Sigmoid colon (tissue), 6 donors: ENCODE measurements at regions not wholly inside any gene's neighbourhood (a gene's known extent, or its start where the extent isn't known, plus 50 kb on each side); places are given as distances from the start of the nearest gene placed in this dataset.

Source experiments
- DNase-seq: peaks from one replicate; pipeline ENCODE4 v3.0.0-alpha.2; 2019
- H3K27ac ChIP-seq, 4 donors: fragments of 200-600 bp; sonication (generic); one replicate each; pipeline ENCODE4 v1.5.1; 2016 to 2019; ENCODE audit warnings: mild to moderate bottlenecking in 1 of 4
- H3K27me3 ChIP-seq, 3 donors: fragments of 200-600 bp; sonication (generic); one replicate each; pipeline ENCODE4 v1.5.1; 2019; ENCODE audit warnings: mild to moderate bottlenecking in 1 of 3
- H3K36me3 ChIP-seq, 4 donors: fragments of 200-600 bp; sonication (generic); one replicate each; pipeline ENCODE4 v1.5.1; 2016 to 2019
- H3K4me1 ChIP-seq, 4 donors: fragments of 200-600 bp; sonication (generic); one replicate each; pipeline ENCODE4 v1.5.1; 2017 to 2019
- H3K4me3 ChIP-seq, 4 donors: fragments of 200-600 bp; sonication (generic); one replicate each; pipeline ENCODE4 v1.5.1; 2017 to 2019; ENCODE audit warnings: mild to moderate bottlenecking in 2 of 4, moderate library complexity in 1 of 4
- H3K9me3 ChIP-seq, 4 donors: fragments of 200-600 bp in 3 of 4; sonication (generic) in 3 of 4; one replicate each; pipeline versions ENCODE4 v1.5.1 to v1.6.1; 2013 to 2019
- EP300 ChIP-seq, 4 donors: sonication (generic); formaldehyde crosslinking; IDR thresholded peaks; one replicate each; pipeline ENCODE4 v1.6.1; 2017; ENCODE audit warnings: antibody characterized with exemption in 4 of 4
- POLR2A ChIP-seq, 2 donors: fragments of 450-650 bp; IDR thresholded peaks; one replicate each; pipeline ENCODE4 v1.6.1; 2016; ENCODE audit warnings: antibody characterized with exemption in 2 of 2, mild to moderate bottlenecking in 2 of 2, moderate library complexity in 2 of 2
- POLR2AphosphoS5 ChIP-seq, 4 donors: sonication (generic); formaldehyde crosslinking; IDR thresholded peaks; one replicate each; pipeline ENCODE4 v1.6.1; 2017; ENCODE audit warnings: antibody characterized with exemption in 4 of 4
- WGBS, 2 donors: extraction: QIAGEN DNeasy Blood & Tissue Kit; methylation state at CpG; one replicate each; pipeline ENCODE4 v1.1.7; 2013; 5-methylcytosine and 5-hydroxymethylcytosine counted together
- intact Hi-C: fragments of 100-400 bp; cut with DNase I; formaldehyde crosslinking; loops from one replicate; pipeline ENCODE4 v1.15.1; 2023
- TF ChIP-seq, protein P1 (sequence below), 4 experiments: fragments of 450-650 bp in 3 of 4; fragments of 200-600 bp in 1 of 4; IDR thresholded peaks; one replicate each; pipeline ENCODE4 v1.5.1; 2016 to 2019; ENCODE audit warnings: antibody characterized with exemption in 4 of 4, mild to moderate bottlenecking in 3 of 4, moderate library complexity in 2 of 4
- donor health status: healthy with polysubstance abuse.
- donor health status: healthy.

DNA sequence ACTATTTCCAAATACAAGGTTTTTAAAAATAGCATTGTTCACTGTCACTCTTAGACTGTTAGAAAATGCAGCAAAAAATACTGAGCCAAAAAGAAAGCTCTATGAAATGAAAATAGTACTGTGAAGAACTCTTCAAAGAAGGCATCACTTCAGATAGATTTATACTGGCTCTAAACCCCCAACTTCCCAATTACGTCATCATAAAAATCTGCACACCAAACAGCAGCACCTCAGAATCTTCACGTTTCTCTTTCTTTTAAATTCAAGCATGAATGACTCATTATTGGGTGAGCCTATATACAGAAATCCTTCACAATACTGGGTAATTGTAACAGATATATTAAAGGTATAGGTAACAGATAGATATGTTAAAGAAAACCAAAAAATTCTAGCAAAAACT lies 208.4 kb upstream of the HTR1E start:
- Histone ChIP-seq H3K27me3 (no peaks in the 10 kb centered on the region), H3K4me3 (no peak overlapping the region), H3K9me3 (no peaks in the 10 kb centered on the region), H3K36me3 (no peaks in the 10 kb centered on the region), H3K4me1 (peaks cover 0 to 2% (median under 1%) of the 10 kb centered on the region in 4 donors), H3K27ac (no peak overlapping the region)
- TF ChIP-seq, protein P1, sequence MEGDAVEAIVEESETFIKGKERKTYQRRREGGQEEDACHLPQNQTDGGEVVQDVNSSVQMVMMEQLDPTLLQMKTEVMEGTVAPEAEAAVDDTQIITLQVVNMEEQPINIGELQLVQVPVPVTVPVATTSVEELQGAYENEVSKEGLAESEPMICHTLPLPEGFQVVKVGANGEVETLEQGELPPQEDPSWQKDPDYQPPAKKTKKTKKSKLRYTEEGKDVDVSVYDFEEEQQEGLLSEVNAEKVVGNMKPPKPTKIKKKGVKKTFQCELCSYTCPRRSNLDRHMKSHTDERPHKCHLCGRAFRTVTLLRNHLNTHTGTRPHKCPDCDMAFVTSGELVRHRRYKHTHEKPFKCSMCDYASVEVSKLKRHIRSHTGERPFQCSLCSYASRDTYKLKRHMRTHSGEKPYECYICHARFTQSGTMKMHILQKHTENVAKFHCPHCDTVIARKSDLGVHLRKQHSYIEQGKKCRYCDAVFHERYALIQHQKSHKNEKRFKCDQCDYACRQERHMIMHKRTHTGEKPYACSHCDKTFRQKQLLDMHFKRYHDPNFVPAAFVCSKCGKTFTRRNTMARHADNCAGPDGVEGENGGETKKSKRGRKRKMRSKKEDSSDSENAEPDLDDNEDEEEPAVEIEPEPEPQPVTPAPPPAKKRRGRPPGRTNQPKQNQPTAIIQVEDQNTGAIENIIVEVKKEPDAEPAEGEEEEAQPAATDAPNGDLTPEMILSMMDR (IDR thresholded peaks at IDR 0.05) = no peak
- TF ChIP-seq POLR2AphosphoS5 (IDR thresholded peaks at IDR 0.05) (no peak), EP300 (IDR thresholded peaks at IDR 0.05) (no peak), POLR2A (IDR thresholded peaks at IDR 0.05) (no peak)
- intact Hi-C loops = no loop called here
- no peak for DNase-seq
- WGBS, 2 donors = 80 to 85% methylated on average over 2 of the region's 2 CpGs

DNA sequence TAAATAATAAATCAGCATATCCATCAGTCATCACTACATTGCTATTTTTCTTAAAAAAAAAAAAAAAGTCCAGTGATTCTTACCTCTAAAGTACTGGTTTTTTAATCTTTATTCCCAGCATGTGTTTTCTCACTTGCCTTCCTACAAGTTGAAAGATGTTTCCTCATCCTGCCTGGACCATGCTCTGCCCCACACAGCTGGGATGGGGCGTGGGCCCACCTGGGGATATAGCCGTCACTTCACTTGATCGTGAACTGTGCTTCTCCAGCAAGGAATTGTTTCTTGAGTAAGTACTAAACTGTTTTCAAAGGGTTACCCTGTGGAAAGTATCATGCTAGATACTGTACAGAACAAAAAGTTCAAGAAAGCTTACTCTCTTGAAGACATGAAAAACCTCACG lies 212.6 kb upstream of the HTR1E start:
- Histone ChIP-seq H3K36me3 (no peaks in the 10 kb centered on the region), H3K9me3 (no peaks in the 10 kb centered on the region), H3K27me3 (no peaks in the 10 kb centered on the region), H3K4me1 (peaks cover 0 to 16% (median 4%) of the 10 kb centered on the region in 4 donors), H3K4me3 (no peak overlapping the region), H3K27ac (no peak overlapping the region)
- intact Hi-C loops = no loop called here
- DNase-seq = no peak
- TF ChIP-seq EP300 (IDR thresholded peaks at IDR 0.05) (no peak), POLR2A (IDR thresholded peaks at IDR 0.05) (no peak), POLR2AphosphoS5 (IDR thresholded peaks at IDR 0.05) (no peak)
- TF ChIP-seq, protein P1 (IDR thresholded peaks at IDR 0.05) = no peak
- WGBS, 2 donors = 68 to 82% methylated on average over 4 of the region's 4 CpGs

DNA sequence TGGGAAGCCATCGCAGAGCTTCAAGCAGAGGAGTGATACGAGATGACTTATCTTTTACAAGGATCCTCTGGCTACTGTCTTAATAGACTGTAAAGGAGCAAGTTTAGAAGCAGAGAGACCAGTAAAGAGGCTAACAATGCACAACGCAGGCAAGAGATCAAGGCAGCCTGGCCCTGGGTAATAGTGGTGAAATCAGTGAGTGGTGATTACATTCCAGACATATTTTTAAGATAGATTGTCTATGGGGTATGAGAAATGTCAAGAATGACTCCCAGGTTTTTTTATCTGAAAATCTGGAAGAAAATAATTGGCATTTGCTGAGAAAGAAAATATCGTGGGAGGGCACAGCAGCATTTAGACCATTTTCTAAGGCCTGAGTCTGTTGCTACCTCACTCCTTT lies 213.6 kb upstream of the HTR1E start:
- TF ChIP-seq, protein P1 (IDR thresholded peaks at IDR 0.05) = no peak
- no peak for TF ChIP-seq POLR2A (IDR thresholded peaks at IDR 0.05)
- TF ChIP-seq EP300 (IDR thresholded peaks at IDR 0.05) = no peak
- no peak for TF ChIP-seq POLR2AphosphoS5 (IDR thresholded peaks at IDR 0.05)
- no peaks in the 10 kb centered on the region for H3K27me3 ChIP-seq
- WGBS, 2 donors = 55 to 59% methylated on average over 4 of the region's 4 CpGs
- intact Hi-C loops = no loop called here
- H3K4me3 ChIP-seq = no peak overlapping the region
- DNase-seq = no peak
- no peak overlapping the region for H3K27ac ChIP-seq
- no peaks in the 10 kb centered on the region for H3K36me3 ChIP-seq
- H3K4me1 ChIP-seq = peaks cover 0 to 16% (median 4%) of the 10 kb centered on the region in 4 donors
- H3K9me3 ChIP-seq = no peaks in the 10 kb centered on the region

DNA sequence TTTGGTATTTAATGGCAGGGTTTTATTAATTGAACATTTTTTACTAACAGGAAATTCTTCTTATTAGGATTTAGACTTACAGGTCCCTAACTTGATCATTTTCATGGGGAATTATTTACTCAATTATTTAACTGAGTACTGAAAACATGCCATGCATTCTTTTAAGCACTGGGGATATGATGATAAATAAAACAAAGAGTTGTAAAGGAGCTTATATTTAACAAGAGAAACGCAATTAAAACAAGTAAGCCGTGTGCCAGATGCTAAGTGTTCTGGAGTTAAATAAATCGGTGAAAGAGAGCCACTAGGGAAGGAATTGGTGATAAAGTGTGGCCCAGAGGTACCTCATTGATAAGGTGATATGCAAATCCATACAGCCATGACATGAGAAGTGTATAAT lies 214.2 kb upstream of the HTR1E start:
- WGBS, 2 donors = 37 to 54% methylated on average over 3 of the region's 3 CpGs
- intact Hi-C loops = no loop called here
- no peaks in the 10 kb centered on the region for H3K36me3 ChIP-seq
- no peaks in the 10 kb centered on the region for H3K27me3 ChIP-seq
- H3K4me3 ChIP-seq = no peak overlapping the region
- H3K4me1 ChIP-seq = peaks cover 0 to 16% (median 4%) of the 10 kb centered on the region in 4 donors
- TF ChIP-seq, protein P1 (IDR thresholded peaks at IDR 0.05) = no peak
- TF ChIP-seq EP300 (IDR thresholded peaks at IDR 0.05) = no peak
- no peak for TF ChIP-seq POLR2AphosphoS5 (IDR thresholded peaks at IDR 0.05)
- TF ChIP-seq POLR2A (IDR thresholded peaks at IDR 0.05) = no peak
- DNase-seq = no peak
- H3K27ac ChIP-seq = no peak overlapping the region
- no peaks in the 10 kb centered on the region for H3K9me3 ChIP-seq

DNA sequence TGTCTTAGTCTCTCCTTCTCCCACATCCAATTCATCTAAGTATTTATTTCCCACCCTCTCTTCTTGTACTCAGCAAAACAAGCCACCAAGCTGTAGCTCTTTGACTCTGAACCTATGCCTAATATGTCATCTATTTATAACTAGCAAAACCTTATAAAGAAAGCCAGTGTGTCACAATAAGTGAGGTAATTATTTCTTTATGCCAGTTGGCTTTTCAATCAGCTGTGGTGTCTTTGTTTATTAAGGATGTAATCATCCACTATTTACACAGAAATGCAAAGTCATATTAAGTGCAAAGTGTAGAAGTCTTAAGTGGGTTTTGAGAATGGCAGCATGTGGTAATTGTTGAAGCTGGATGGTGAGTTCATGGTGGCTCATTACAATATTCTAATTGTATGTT lies 215.2 kb upstream of the HTR1E start:
- no peak for DNase-seq
- intact Hi-C loops = no loop called here
- TF ChIP-seq, protein P1 (IDR thresholded peaks at IDR 0.05) = no peak
- TF ChIP-seq POLR2AphosphoS5 (IDR thresholded peaks at IDR 0.05) = no peak

More for the DNA sequence above, 215.2 kb upstream of the HTR1E start:
- Histone ChIP-seq H3K9me3 (no peaks in the 10 kb centered on the region), H3K4me1 (peaks cover 0 to 16% (median 4%) of the 10 kb centered on the region in 4 donors), H3K4me3 (no peak overlapping the region), H3K27ac (no peak overlapping the region), H3K36me3 (no peaks in the 10 kb centered on the region), H3K27me3 (no peaks in the 10 kb centered on the region)
